ENCODE measurements at regions not wholly inside any gene's neighbourhood (a gene's known extent, or its start where the extent isn't known, plus 50 kb on each side); places are given as distances from the start of the nearest gene placed in this dataset.

DNA sequence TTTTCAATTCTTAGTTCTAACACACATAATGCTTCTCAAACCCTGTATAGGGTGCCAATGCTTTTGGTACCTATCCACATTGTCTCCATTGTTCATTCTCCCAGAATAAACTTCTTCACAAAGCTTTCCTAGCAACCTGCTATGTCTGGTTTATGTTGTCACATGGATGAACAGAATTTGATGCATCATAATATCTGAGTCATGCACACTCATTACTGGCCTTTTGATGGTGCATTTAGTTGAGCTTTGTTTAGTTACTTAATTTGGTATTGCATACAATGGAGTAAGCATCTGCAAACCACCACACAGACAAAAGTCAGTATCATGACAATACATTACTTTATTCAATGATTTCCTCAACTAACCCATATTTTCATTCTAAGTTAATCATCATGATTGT lies 511.6 kb downstream of the CDY2B start:
- ATAC-seq (no peak), DNase-seq (ENCODE audit: low read depth, low spot score) (no peak)
- TF ChIP-seq, protein P1, sequence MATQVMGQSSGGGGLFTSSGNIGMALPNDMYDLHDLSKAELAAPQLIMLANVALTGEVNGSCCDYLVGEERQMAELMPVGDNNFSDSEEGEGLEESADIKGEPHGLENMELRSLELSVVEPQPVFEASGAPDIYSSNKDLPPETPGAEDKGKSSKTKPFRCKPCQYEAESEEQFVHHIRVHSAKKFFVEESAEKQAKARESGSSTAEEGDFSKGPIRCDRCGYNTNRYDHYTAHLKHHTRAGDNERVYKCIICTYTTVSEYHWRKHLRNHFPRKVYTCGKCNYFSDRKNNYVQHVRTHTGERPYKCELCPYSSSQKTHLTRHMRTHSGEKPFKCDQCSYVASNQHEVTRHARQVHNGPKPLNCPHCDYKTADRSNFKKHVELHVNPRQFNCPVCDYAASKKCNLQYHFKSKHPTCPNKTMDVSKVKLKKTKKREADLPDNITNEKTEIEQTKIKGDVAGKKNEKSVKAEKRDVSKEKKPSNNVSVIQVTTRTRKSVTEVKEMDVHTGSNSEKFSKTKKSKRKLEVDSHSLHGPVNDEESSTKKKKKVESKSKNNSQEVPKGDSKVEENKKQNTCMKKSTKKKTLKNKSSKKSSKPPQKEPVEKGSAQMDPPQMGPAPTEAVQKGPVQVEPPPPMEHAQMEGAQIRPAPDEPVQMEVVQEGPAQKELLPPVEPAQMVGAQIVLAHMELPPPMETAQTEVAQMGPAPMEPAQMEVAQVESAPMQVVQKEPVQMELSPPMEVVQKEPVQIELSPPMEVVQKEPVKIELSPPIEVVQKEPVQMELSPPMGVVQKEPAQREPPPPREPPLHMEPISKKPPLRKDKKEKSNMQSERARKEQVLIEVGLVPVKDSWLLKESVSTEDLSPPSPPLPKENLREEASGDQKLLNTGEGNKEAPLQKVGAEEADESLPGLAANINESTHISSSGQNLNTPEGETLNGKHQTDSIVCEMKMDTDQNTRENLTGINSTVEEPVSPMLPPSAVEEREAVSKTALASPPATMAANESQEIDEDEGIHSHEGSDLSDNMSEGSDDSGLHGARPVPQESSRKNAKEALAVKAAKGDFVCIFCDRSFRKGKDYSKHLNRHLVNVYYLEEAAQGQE (IDR thresholded peaks at IDR 0.05; ENCODE audit: low read depth): no peak
- TF ChIP-seq SIN3A (IDR thresholded peaks at IDR 0.05; ENCODE audit: low read depth) (no peak), JUND (IDR thresholded peaks at IDR 0.05) (no peak), RAD21 (IDR thresholded peaks at IDR 0.05; ENCODE audit: low read depth) (no peak), POLR2AphosphoS5 (IDR thresholded peaks at IDR 0.05; ENCODE audit: low read depth, low read length) (no peak), CBX3 (IDR thresholded peaks at IDR 0.05; ENCODE audit: low read depth) (no peak), ZNF274 (IDR thresholded peaks at IDR 0.05; ENCODE audit: low read depth, low read length) (no peak), TCF7L2 (IDR thresholded peaks at IDR 0.05; ENCODE audit: borderline replicate concordance, extremely low read depth, insufficient read depth, insufficient read length) (no peak), ZFX (IDR thresholded peaks at IDR 0.05) (no peak), CEBPB (IDR thresholded peaks at IDR 0.05; ENCODE audit: low read depth) (no peak), YY1 (IDR thresholded peaks at IDR 0.05; ENCODE audit: extremely low read depth, insufficient replicate concordance, low read depth, low read length) (no peak), POLR2A (IDR thresholded peaks at IDR 0.05; ENCODE audit: borderline replicate concordance, extremely low read depth, insufficient read depth, insufficient read length) (no peak), ELF1 (IDR thresholded peaks at IDR 0.05; ENCODE audit: borderline replicate concordance, low read depth) (no peak)
- TF ChIP-seq, protein P2, sequence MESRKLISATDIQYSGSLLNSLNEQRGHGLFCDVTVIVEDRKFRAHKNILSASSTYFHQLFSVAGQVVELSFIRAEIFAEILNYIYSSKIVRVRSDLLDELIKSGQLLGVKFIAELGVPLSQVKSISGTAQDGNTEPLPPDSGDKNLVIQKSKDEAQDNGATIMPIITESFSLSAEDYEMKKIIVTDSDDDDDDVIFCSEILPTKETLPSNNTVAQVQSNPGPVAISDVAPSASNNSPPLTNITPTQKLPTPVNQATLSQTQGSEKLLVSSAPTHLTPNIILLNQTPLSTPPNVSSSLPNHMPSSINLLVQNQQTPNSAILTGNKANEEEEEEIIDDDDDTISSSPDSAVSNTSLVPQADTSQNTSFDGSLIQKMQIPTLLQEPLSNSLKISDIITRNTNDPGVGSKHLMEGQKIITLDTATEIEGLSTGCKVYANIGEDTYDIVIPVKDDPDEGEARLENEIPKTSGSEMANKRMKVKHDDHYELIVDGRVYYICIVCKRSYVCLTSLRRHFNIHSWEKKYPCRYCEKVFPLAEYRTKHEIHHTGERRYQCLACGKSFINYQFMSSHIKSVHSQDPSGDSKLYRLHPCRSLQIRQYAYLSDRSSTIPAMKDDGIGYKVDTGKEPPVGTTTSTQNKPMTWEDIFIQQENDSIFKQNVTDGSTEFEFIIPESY (IDR thresholded peaks at IDR 0.05; ENCODE audit: extremely low read depth, insufficient replicate concordance, low read length): no peak
- TF ChIP-seq, protein P3, sequence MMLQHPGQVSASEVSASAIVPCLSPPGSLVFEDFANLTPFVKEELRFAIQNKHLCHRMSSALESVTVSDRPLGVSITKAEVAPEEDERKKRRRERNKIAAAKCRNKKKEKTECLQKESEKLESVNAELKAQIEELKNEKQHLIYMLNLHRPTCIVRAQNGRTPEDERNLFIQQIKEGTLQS (IDR thresholded peaks at IDR 0.05): no peak
- TF ChIP-seq, protein P4, sequence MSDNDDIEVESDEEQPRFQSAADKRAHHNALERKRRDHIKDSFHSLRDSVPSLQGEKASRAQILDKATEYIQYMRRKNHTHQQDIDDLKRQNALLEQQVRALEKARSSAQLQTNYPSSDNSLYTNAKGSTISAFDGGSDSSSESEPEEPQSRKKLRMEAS (IDR thresholded peaks at IDR 0.05): no peak
- TF ChIP-seq, protein P5, sequence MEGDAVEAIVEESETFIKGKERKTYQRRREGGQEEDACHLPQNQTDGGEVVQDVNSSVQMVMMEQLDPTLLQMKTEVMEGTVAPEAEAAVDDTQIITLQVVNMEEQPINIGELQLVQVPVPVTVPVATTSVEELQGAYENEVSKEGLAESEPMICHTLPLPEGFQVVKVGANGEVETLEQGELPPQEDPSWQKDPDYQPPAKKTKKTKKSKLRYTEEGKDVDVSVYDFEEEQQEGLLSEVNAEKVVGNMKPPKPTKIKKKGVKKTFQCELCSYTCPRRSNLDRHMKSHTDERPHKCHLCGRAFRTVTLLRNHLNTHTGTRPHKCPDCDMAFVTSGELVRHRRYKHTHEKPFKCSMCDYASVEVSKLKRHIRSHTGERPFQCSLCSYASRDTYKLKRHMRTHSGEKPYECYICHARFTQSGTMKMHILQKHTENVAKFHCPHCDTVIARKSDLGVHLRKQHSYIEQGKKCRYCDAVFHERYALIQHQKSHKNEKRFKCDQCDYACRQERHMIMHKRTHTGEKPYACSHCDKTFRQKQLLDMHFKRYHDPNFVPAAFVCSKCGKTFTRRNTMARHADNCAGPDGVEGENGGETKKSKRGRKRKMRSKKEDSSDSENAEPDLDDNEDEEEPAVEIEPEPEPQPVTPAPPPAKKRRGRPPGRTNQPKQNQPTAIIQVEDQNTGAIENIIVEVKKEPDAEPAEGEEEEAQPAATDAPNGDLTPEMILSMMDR (IDR thresholded peaks at IDR 0.05 in 2 of 3, conservative IDR thresholded peaks at IDR 0.05 in 1 of 3; ENCODE audit: borderline replicate concordance in 1 of 3, insufficient read depth in 1 of 3, low read depth in 2 of 3, low read length in 2 of 3): no peak
- H3K9me3 ChIP-seq (ENCODE audit: control insufficient read depth in 1 of 2, insufficient read depth in 1 of 2, low read depth in 1 of 2, low read length in 2 of 2): no peaks in the 10 kb centered on the region
- ChIA-PET POLR2A (no interaction called here), RAD21 (ENCODE audit: low non-redundant PET in 1 of 2, low total read pairs in 2 of 2, uncharacterized antibody in 2 of 2, unreplicated experiment in 2 of 2) (no interaction called here), CTCF (no interaction called here)
- H3K9ac ChIP-seq (ENCODE audit: low read length): no peak overlapping the region
- H3K36me3 ChIP-seq (ENCODE audit: control insufficient read depth in 1 of 2, insufficient read depth in 2 of 2, low read length in 2 of 2): no peaks in the 10 kb centered on the region
- no peak overlapping the region for H3K27ac ChIP-seq (ENCODE audit: low read depth, low read length)
- H3K4me2 ChIP-seq (ENCODE audit: low read length): no peak overlapping the region
- H3K4me1 ChIP-seq (ENCODE audit: control insufficient read depth in 1 of 2, insufficient read depth in 2 of 2, low read length in 2 of 2): no peaks in the 10 kb centered on the region
- BruUV-seq (replicated peaks): no TSS peak
- no peaks in the 10 kb centered on the region for H3K27me3 ChIP-seq (ENCODE audit: insufficient read depth, low read length)
- H3K79me2 ChIP-seq (ENCODE audit: insufficient read depth, low read length): no peaks in the 10 kb centered on the region
- intact Hi-C loops (cut with micrococcal nuclease): no loop called here
- no peaks in the 10 kb centered on the region for H4K20me1 ChIP-seq (ENCODE audit: insufficient read depth)
- no peaks in the 10 kb centered on the region for H3K9me2 ChIP-seq (ENCODE audit: insufficient read depth)
- no peak overlapping the region for H3K4me3 ChIP-seq (replicated peaks in 1 of 2; ENCODE audit: low read depth in 1 of 2, low read length in 2 of 2)
- H2AFZ ChIP-seq (ENCODE audit: low read depth, low read length, poor library complexity, severe bottlenecking): no peak overlapping the region
